Mesenchymal stem cell (in vitro differentiated cells and primary cell): ENCODE measurements at regions not wholly inside any gene's neighbourhood (a gene's known extent, or its start where the extent isn't known, plus 50 kb on each side); places are given as distances from the start of the nearest gene placed in this dataset.

Experiments
- DNase-seq: peaks from one replicate; pipeline ENCODE4 v3.0.0-alpha.2; 2013
- H2AFZ ChIP-seq: one replicate; pipeline ENCODE4 v1.6.1; 2013; ENCODE audit warnings: low read depth, mild to moderate bottlenecking, control low read depth, inconsistent platforms, low read length, moderate library complexity
- H2AK5ac ChIP-seq: 2 replicates; pipeline ENCODE4 v1.6.1; 2013; ENCODE audit warnings: low read length, moderate library complexity, mild to moderate bottlenecking, inconsistent platforms; ENCODE audit not compliant: severe bottlenecking
- H2BK120ac ChIP-seq: one replicate; pipeline ENCODE4 v1.6.1; 2013; ENCODE audit warnings: low read depth, mild to moderate bottlenecking, inconsistent platforms, low read length, moderate library complexity
- H2BK12ac ChIP-seq, 2 experiments: one replicate each; pipeline ENCODE4 v1.6.1; 2013; ENCODE audit warnings: inconsistent platforms in 2 of 2, low read length in 2 of 2, mild to moderate bottlenecking in 2 of 2, moderate library complexity in 2 of 2, control low read depth in 1 of 2
- H2BK15ac ChIP-seq: one replicate; pipeline ENCODE4 v1.6.1; 2013; ENCODE audit warnings: mild to moderate bottlenecking, low read depth, inconsistent platforms; ENCODE audit not compliant: poor library complexity, severe bottlenecking
- H2BK5ac ChIP-seq: 2 replicates; pipeline ENCODE4 v1.6.1; 2013; ENCODE audit warnings: low read depth, mild to moderate bottlenecking, low read length, control low read depth, inconsistent platforms; ENCODE audit not compliant: poor library complexity, severe bottlenecking
- H3K14ac ChIP-seq, 2 experiments: one replicate each; pipeline ENCODE4 v1.6.1; 2013; ENCODE audit warnings: inconsistent platforms in 2 of 2, low read length in 2 of 2, control low read depth in 1 of 2, mild to moderate bottlenecking in 1 of 2, moderate library complexity in 1 of 2
- H3K18ac ChIP-seq, 2 experiments: one replicate each; pipeline ENCODE4 v1.6.1; 2013; ENCODE audit warnings: inconsistent platforms in 2 of 2, low read length in 2 of 2, control low read depth in 1 of 2, low read depth in 1 of 2, mild to moderate bottlenecking in 1 of 2
- H3K23ac ChIP-seq, 2 experiments: one replicate each; pipeline ENCODE4 v1.6.1; 2013; ENCODE audit warnings: inconsistent platforms in 2 of 2, low read length in 2 of 2, mild to moderate bottlenecking in 2 of 2, moderate library complexity in 2 of 2, control low read depth in 1 of 2
- H3K27ac ChIP-seq: 2 replicates; pipeline ENCODE4 v1.5.1; 2013; ENCODE audit warnings: mild to moderate bottlenecking, moderate library complexity, low read length, control low read depth, inconsistent platforms; ENCODE audit not compliant: poor library complexity, severe bottlenecking
- H3K27me3 ChIP-seq, 2 experiments: 2 replicates each; pipeline versions ENCODE4 v1.6.1 to v1.7.0; 2013; ENCODE audit warnings: low read length in 2 of 2, mild to moderate bottlenecking in 2 of 2, moderate library complexity in 2 of 2, control low read depth in 1 of 2, inconsistent platforms in 1 of 2; ENCODE audit not compliant: control insufficient read depth in 1 of 2, insufficient read depth in 1 of 2
- H3K36me3 ChIP-seq, 2 experiments: 2 replicates each; pipeline versions ENCODE4 v1.6.1 to v1.7.0; 2013; ENCODE audit warnings: low read length in 2 of 2, control low read depth in 1 of 2, inconsistent platforms in 1 of 2, low read depth in 1 of 2, mild to moderate bottlenecking in 1 of 2; ENCODE audit not compliant: insufficient read depth in 2 of 2, control insufficient read depth in 1 of 2
- H3K4ac ChIP-seq, 2 experiments: one replicate each; pipeline ENCODE4 v1.6.1; 2013; ENCODE audit warnings: inconsistent platforms in 2 of 2, low read length in 2 of 2, mild to moderate bottlenecking in 2 of 2, moderate library complexity in 2 of 2, control low read depth in 1 of 2, low read depth in 1 of 2
- H3K4me1 ChIP-seq: 2 replicates; pipeline ENCODE4 v1.6.1; 2013; ENCODE audit warnings: low read depth, low read length, control low read depth; ENCODE audit not compliant: control insufficient read depth, insufficient read depth
- H3K4me2 ChIP-seq: 2 replicates; pipeline ENCODE4 v1.6.1; 2013; ENCODE audit warnings: low read length, mild to moderate bottlenecking, inconsistent platforms; ENCODE audit not compliant: poor library complexity, severe bottlenecking
- H3K4me3 ChIP-seq, 2 experiments: 2 replicates each; pipeline versions ENCODE4 v1.5.1 to v1.7.0; 2013; ENCODE audit warnings: low read length in 2 of 2, mild to moderate bottlenecking in 2 of 2, control low read depth in 1 of 2, low read depth in 1 of 2; ENCODE audit not compliant: insufficient read depth in 1 of 2
- H3K79me1 ChIP-seq: replicated peaks from 2 replicates; pipeline ENCODE4 v1.6.1; 2013; ENCODE audit warnings: mild to moderate bottlenecking, control low read depth, low read length, inconsistent platforms; ENCODE audit not compliant: poor library complexity, severe bottlenecking
- H3K9ac ChIP-seq: 2 replicates; pipeline ENCODE4 v1.7.0; 2013; ENCODE audit warnings: mild to moderate bottlenecking, low read length, moderate library complexity
- H3K9me3 ChIP-seq: 2 replicates; pipeline ENCODE4 v1.7.0; 2013; ENCODE audit warnings: mild to moderate bottlenecking, low read length; ENCODE audit not compliant: control insufficient read depth
- H4K8ac ChIP-seq: one replicate; pipeline ENCODE4 v1.6.1; 2013; ENCODE audit warnings: inconsistent platforms, mild to moderate bottlenecking, low read length, moderate library complexity
- H4K91ac ChIP-seq: one replicate; pipeline ENCODE4 v1.6.1; 2013; ENCODE audit warnings: mild to moderate bottlenecking, low read length, inconsistent platforms
- WGBS: methylation state at CpG from one replicate; pipeline ENCODE4 v1.1.7; 2013; ENCODE audit warnings: mixed read lengths; 5-methylcytosine and 5-hydroxymethylcytosine counted together

DNA sequence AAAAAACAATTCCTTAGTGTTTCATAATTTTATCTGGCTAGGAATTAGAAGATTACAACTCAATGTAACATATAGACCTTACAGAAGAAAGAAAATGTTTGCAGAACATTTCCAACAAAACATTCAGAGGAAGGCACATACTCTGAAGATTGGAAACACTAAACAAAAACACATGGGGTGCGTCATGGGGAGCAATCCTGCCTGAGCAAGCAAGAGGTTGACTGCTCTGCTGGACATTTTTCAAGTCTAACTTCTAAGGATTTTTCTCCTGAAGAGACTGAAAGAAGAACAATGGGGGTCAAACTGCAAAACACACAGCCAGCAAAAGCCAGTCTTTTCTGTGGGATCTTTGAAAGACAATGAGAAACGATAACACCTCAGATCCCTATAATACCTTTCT, 182.8 kb downstream of the GUCY2F start:
- H3K9me3 ChIP-seq = no peaks in the 10 kb centered on the region
- no peak overlapping the region for H3K23ac ChIP-seq
- H3K9ac ChIP-seq = no peak overlapping the region
- no peak overlapping the region for H3K27ac ChIP-seq
- H2BK12ac ChIP-seq = no peak overlapping the region
- H3K4me3 ChIP-seq = no peak overlapping the region
- no peak overlapping the region for H2BK5ac ChIP-seq
- H2AFZ ChIP-seq = no peak overlapping the region
- H3K4ac ChIP-seq = no peak overlapping the region
- no peaks in the 10 kb centered on the region for H3K36me3 ChIP-seq
- H2BK15ac ChIP-seq = no peak overlapping the region
- H4K91ac ChIP-seq = no peak overlapping the region
- 60% methylated on average over 1 of the region's 2 CpGs for WGBS
- H3K14ac ChIP-seq = no peak overlapping the region
- no peak overlapping the region for H2AK5ac ChIP-seq
- no peak overlapping the region for H3K18ac ChIP-seq
- H4K8ac ChIP-seq = no peak overlapping the region
- peaks cover 0 to 82% of the 10 kb centered on the region in 2 experiments for H3K27me3 ChIP-seq
- no peaks in the 10 kb centered on the region for H3K4me1 ChIP-seq
- no peak overlapping the region for H3K4me2 ChIP-seq
- H3K79me1 ChIP-seq = no peaks in the 10 kb centered on the region
- DNase-seq = no peak
- H2BK120ac ChIP-seq = no peak overlapping the region

DNA sequence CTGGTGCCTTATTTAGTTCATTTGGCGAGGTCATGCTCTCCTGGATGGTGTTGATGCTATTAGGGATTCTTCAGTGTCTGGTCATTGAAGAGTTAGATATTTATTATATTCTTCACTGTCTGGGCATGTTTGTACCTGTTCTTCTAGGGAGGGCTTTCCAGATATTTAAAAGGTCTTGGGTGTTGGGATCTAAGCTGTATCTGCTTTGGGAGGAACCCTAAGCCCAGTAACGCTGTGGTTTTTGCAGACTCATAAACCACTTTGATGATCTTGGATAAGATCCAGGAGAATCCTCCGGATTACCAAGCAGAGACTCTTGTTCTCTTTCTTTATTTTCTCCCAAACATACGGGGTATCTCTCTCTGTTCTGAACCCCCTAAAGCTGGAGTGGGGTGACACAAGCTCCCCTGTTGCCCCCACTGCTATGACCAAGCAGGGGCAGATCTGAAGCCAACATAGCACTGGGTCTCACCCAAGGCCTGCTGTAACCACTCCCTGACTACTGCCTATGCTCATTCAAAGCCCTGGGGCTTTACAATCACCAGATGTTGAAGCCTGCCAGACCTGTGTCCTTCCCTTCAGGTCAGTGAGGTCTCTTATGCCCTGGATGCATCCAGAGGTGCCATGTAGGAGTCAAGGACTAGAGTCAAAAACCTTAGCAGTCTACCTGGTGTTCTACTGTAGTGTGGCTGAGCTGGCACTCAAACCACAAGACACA, 187.6 kb downstream of the GUCY2F start:
- no peak overlapping the region for H3K27ac ChIP-seq
- H3K27me3 ChIP-seq = peaks cover 0 to 59% of the 10 kb centered on the region in 2 experiments
- H2BK15ac ChIP-seq = no peak overlapping the region
- no peak overlapping the region for H3K9ac ChIP-seq
- DNase-seq = no peak
- H3K4ac ChIP-seq = no peak overlapping the region
- H3K4me2 ChIP-seq = no peak overlapping the region
- H3K36me3 ChIP-seq = no peaks in the 10 kb centered on the region
- no peak overlapping the region for H2BK5ac ChIP-seq
- no peak overlapping the region for H2AFZ ChIP-seq
- H3K4me3 ChIP-seq = no peak overlapping the region
- no peak overlapping the region for H2BK12ac ChIP-seq
- H3K23ac ChIP-seq = no peak overlapping the region
- peaks cover 2% of the 10 kb centered on the region for H3K9me3 ChIP-seq
- no peak overlapping the region for H4K91ac ChIP-seq
- no peak overlapping the region for H3K14ac ChIP-seq
- H3K79me1 ChIP-seq = no peaks in the 10 kb centered on the region
- 75% methylated on average over 4 of the region's 4 CpGs for WGBS
- H2BK120ac ChIP-seq = no peak overlapping the region
- H3K18ac ChIP-seq = no peak overlapping the region
- no peak overlapping the region for H4K8ac ChIP-seq
- H3K4me1 ChIP-seq = no peaks in the 10 kb centered on the region
- H2AK5ac ChIP-seq = no peak overlapping the region

DNA sequence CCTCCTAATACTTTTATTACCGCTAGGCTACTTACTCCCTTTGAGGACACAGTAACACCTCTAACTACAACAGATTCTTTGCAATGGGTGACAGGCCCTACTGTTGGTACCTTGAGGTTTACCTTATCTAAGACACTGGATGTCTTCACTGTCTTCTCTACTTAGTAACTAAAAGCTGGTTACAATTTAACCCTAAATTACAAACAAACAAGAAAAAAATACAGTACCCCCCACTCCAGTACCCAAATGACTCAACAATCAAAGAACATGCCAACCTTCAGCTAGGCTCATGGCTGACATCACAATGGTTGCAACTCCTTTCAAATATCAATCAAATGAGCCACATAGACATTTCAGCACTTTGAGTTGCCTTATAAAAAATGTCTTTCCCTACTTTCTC, 198.0 kb downstream of the GUCY2F start:
- Histone ChIP-seq H2BK12ac (no peak overlapping the region), H3K4me2 (no peak overlapping the region), H3K27me3 (peaks cover 0 to 55% of the 10 kb centered on the region in 2 experiments), H4K91ac (no peak overlapping the region), H4K8ac (no peak overlapping the region), H3K9ac (no peak overlapping the region), H3K9me3 (no peaks in the 10 kb centered on the region), H3K4ac (no peak overlapping the region), H3K23ac (no peak overlapping the region), H3K27ac (no peak overlapping the region), H2AFZ (no peak overlapping the region), H3K18ac (no peak overlapping the region), H2BK5ac (no peak overlapping the region), H3K4me3 (no peak overlapping the region), H2BK15ac (no peak overlapping the region), H2BK120ac (no peak overlapping the region), H2AK5ac (no peak overlapping the region), H3K4me1 (no peaks in the 10 kb centered on the region), H3K14ac (no peak overlapping the region), H3K36me3 (no peaks in the 10 kb centered on the region), H3K79me1 (no peaks in the 10 kb centered on the region)
- no peak for DNase-seq
- 100% methylated on average over 1 of the region's 1 CpG for WGBS

DNA sequence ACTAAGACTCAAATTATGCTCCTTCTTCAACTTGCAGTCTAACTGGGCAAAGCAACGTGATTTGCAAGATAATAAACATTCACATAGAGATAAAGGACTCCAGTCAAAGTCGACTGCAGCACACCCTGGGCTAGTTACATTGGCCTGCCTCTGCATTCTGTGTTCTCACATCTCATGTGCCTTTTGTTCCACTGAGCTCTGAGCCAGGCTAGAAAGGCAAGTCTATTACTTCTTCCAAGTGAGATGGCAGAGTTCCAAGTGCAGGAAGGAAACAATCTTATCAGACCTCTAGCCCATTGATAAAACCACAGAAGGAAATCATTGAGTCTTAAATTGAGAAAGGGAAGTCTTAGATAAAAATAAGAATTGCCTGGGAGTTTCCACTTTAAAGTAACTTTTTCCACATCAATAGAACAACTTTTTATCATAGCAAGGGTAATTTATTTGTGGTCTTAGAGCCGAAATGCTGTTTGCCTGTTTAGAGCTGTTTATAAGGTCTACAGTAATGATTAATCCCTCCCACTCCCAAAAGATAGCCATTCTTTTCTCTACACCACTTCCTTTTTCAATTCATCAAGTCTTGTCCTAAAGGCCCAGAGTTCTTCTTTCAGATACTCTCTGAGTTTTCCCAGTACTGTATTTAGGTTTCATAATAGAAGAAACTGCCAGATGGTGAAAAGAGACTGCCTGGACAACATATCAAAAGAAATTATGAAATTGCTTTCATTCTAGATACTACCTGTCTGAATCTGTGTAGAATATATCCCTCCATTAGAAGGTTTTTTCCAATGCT, 200.2 kb downstream of the GUCY2F start:
- H2AK5ac ChIP-seq = no peak overlapping the region
- no peak overlapping the region for H2BK120ac ChIP-seq
- no peak overlapping the region for H3K9ac ChIP-seq
- no peaks in the 10 kb centered on the region for H3K4me1 ChIP-seq
- no peaks in the 10 kb centered on the region for H3K9me3 ChIP-seq
- no peak overlapping the region for H3K18ac ChIP-seq
- H3K27me3 ChIP-seq = peaks cover 0 to 48% of the 10 kb centered on the region in 2 experiments
- no peak overlapping the region for H2BK15ac ChIP-seq
- no peak overlapping the region for H2BK5ac ChIP-seq
- H3K14ac ChIP-seq = no peak overlapping the region
- 7% methylated on average over 2 of the region's 3 CpGs for WGBS
- H3K23ac ChIP-seq = no peak overlapping the region
- no peak overlapping the region for H2BK12ac ChIP-seq
- no peak overlapping the region for H3K4ac ChIP-seq
- H4K8ac ChIP-seq = no peak overlapping the region
- no peak overlapping the region for H3K27ac ChIP-seq
- H3K79me1 ChIP-seq = no peaks in the 10 kb centered on the region
- H3K36me3 ChIP-seq = no peaks in the 10 kb centered on the region
- no peak overlapping the region for H3K4me2 ChIP-seq
- DNase-seq = no peak
- no peak overlapping the region for H2AFZ ChIP-seq
- H3K4me3 ChIP-seq = no peak overlapping the region
- no peak overlapping the region for H4K91ac ChIP-seq
